NT2/D1 (cell line): ENCODE measurements at regions not wholly inside any gene's neighbourhood (a gene's known extent, or its start where the extent isn't known, plus 50 kb on each side); places are given as distances from the start of the nearest gene placed in this dataset.

Experiments used
- DNase-seq: peaks from one replicate; pipeline ENCODE4 v3.0.0-alpha.2; 2011; ENCODE audit warnings: low read depth, low spot score
- H3K27me3 ChIP-seq: 2 replicates; pipeline ENCODE4 v1.6.0; 2011; ENCODE audit warnings: mild to moderate bottlenecking; ENCODE audit not compliant: insufficient read length, insufficient read depth
- H3K36me3 ChIP-seq: 2 replicates; pipeline ENCODE4 v1.6.1; 2011; ENCODE audit warnings: mild to moderate bottlenecking, low read length, mixed read lengths; ENCODE audit not compliant: insufficient read depth, insufficient read length
- H3K4me1 ChIP-seq: 2 replicates; pipeline ENCODE4 v1.5.1; 2011; ENCODE audit not compliant: insufficient read depth, insufficient read length
- H3K4me3 ChIP-seq: 2 replicates; pipeline ENCODE4 v1.5.1; 2011; ENCODE audit warnings: low read depth; ENCODE audit not compliant: insufficient read length
- H3K9ac ChIP-seq: 2 replicates; pipeline ENCODE4 v1.6.0; 2011; ENCODE audit warnings: low read depth; ENCODE audit not compliant: insufficient read length
- H3K9me3 ChIP-seq: 2 replicates; pipeline ENCODE4 v1.5.1; 2011; ENCODE audit warnings: mild to moderate bottlenecking, low read length; ENCODE audit not compliant: insufficient read depth
- SUZ12 ChIP-seq: IDR thresholded peaks from 2 replicates; pipeline ENCODE4 v1.6.1; 2011; ENCODE audit not compliant: insufficient read length, insufficient read depth; ENCODE audit errors: extremely low read depth
- YY1 ChIP-seq: IDR thresholded peaks from 2 replicates; pipeline ENCODE4 v1.6.1; 2011; ENCODE audit not compliant: insufficient read length, insufficient read depth
- ZNF274 ChIP-seq: IDR thresholded peaks from 2 replicates; pipeline ENCODE4 v1.6.1; 2011; ENCODE audit warnings: mild to moderate bottlenecking, low read depth, low read length

GRCh38 chr10:128429835-128430513 lies 303.8 kb upstream of the MKI67 start:
- no peaks in the 10 kb centered on the region for H3K36me3 ChIP-seq
- H3K27me3 ChIP-seq = no peaks in the 10 kb centered on the region
- H3K4me3 ChIP-seq = no peak overlapping the region
- DNase-seq = no peak
- no peak overlapping the region for H3K9ac ChIP-seq
- no peaks in the 10 kb centered on the region for H3K4me1 ChIP-seq
- no peak for TF ChIP-seq ZNF274
- no peak for TF ChIP-seq YY1
- no peak for TF ChIP-seq SUZ12
- H3K9me3 ChIP-seq = no peaks in the 10 kb centered on the region

DNA sequence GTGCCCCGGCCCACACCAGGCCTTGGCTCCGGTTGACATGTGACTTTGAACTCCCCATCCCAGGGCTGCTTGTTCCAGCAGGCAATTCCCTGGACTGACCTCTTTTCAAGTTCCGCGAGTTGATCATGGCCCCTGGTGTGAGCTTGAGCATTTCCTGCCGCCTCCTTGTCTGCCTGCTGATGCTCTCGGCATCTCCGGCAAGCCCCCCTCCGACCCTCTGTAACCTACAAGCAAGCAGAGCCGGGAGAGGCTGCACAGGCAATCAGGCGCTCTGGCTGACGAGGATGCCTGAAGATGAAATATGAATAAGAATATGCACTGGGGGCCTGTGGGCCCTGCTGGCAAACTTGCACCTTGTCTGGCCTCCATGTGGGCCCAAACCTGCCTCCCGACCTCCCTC lies 304.9 kb upstream of the MKI67 start:
- Histone ChIP-seq H3K36me3 (no peaks in the 10 kb centered on the region), H3K9ac (no peak overlapping the region), H3K9me3 (no peaks in the 10 kb centered on the region), H3K4me3 (no peak overlapping the region), H3K4me1 (no peaks in the 10 kb centered on the region), H3K27me3 (no peaks in the 10 kb centered on the region)
- no peak for TF ChIP-seq SUZ12
- TF ChIP-seq ZNF274 = no peak
- no peak for TF ChIP-seq YY1
- DNase-seq = no peak

DNA sequence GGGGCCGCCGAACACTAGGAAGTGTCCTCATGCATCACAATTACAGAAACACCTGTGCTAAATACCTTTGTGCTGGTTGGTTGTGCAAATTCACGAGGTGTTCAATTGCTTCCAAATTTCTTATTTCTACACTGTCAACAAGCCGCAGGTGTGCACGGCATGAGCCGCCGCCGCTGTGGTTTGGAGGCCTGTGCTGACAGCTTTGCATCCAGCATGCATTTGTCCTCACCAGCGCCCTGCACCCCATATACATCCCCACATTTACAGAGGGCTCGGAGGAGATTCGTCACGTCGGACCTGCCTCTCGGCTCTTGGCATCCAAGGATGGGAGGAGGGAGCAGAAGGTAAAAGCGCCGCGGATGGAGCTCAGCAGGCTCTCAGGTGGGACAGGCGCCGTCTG lies 305.3 kb upstream of the MKI67 start:
- DNase-seq = no peak
- TF ChIP-seq YY1 (no peak), ZNF274 (no peak), SUZ12 (no peak)
- H3K27me3 ChIP-seq = no peaks in the 10 kb centered on the region

GRCh38 chr10:128432011-128432410 lies 305.8 kb upstream of the MKI67 start:
- H3K27me3 ChIP-seq = no peaks in the 10 kb centered on the region
- DNase-seq = no peak
- no peak overlapping the region for H3K9ac ChIP-seq
- no peak for TF ChIP-seq SUZ12
- TF ChIP-seq ZNF274 = no peak
- no peak for TF ChIP-seq YY1
- no peaks in the 10 kb centered on the region for H3K36me3 ChIP-seq
- no peaks in the 10 kb centered on the region for H3K4me1 ChIP-seq
- H3K4me3 ChIP-seq = no peak overlapping the region
- no peaks in the 10 kb centered on the region for H3K9me3 ChIP-seq

More for the DNA sequence above, 305.3 kb upstream of the MKI67 start:
- Histone ChIP-seq H3K36me3 (no peaks in the 10 kb centered on the region), H3K9ac (no peak overlapping the region), H3K4me3 (no peak overlapping the region), H3K9me3 (no peaks in the 10 kb centered on the region), H3K4me1 (no peaks in the 10 kb centered on the region)

- Histone ChIP-seq H3K4me3 (no peak overlapping the region), H3K9ac (no peak overlapping the region), H3K27me3 (no peaks in the 10 kb centered on the region), H3K36me3 (no peaks in the 10 kb centered on the region), H3K4me1 (no peaks in the 10 kb centered on the region), H3K9me3 (no peaks in the 10 kb centered on the region)
- TF ChIP-seq SUZ12 = no peak
- no peak for TF ChIP-seq ZNF274
- no peak for TF ChIP-seq YY1
- no peak for DNase-seq
Observed at GRCh38 chr10:128432423-128432822, 306.2 kb upstream of the MKI67 start.

DNA sequence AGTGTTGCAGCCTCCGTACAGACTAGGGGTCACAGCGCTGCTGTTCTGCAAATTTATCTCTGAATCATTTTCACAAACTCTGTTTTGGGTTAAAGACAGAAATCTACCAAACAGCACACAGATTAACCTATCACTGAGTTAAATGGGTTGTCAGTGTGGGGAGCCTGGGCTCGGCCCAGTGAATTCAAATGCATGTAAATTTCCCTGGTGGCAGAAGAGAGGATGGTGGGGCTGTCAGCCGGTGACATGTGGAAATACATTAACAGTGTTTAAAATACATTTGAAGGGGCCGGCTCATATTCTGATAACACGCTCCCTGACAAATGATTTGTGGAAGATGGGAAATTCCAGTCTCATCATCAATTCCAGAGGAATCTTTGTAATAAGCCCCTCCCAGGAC lies 309.6 kb upstream of the MKI67 start:
- no peak for TF ChIP-seq ZNF274
- TF ChIP-seq YY1 = no peak
- TF ChIP-seq SUZ12 = no peak
- H3K9me3 ChIP-seq = no peaks in the 10 kb centered on the region
- no peaks in the 10 kb centered on the region for H3K36me3 ChIP-seq
- no peaks in the 10 kb centered on the region for H3K4me1 ChIP-seq
- DNase-seq = no peak
- H3K4me3 ChIP-seq = no peak overlapping the region
- H3K9ac ChIP-seq = no peak overlapping the region
- H3K27me3 ChIP-seq = no peaks in the 10 kb centered on the region

DNA sequence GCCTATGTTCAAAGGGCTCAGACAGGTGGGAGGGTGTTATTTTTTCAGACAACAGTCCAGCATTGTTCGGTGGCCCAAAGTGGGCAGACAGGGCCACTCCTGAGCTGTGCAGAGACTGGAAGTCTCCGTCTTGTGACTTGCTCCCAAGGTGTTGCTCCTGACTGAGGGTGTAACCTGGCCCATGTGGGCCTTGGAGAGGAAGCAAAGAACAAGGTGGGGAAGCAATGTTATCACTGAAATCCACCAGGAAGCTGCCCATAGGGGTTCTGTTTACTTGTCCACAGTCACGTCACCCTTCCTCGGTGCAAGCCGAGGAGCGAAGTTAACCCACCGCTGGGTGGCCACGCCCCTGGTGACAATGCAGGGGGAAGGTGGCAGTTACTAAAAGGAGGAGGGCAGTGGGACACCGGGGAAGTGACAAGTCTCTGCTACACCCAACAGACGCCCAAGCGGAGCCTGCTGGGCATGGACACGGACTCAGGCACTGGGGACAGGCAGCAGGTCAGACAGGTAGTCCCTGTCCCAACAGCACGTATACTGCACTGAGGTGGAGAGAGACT lies 311.6 kb upstream of the MKI67 start:
- DNase-seq = no peak
- no peaks in the 10 kb centered on the region for H3K4me1 ChIP-seq
- no peaks in the 10 kb centered on the region for H3K36me3 ChIP-seq
- no peak overlapping the region for H3K9ac ChIP-seq
- H3K9me3 ChIP-seq = no peaks in the 10 kb centered on the region
- H3K4me3 ChIP-seq = no peak overlapping the region
- H3K27me3 ChIP-seq = no peaks in the 10 kb centered on the region
- TF ChIP-seq YY1 = no peak
